ENCODE measurements at regions not wholly inside any gene's neighbourhood (a gene's known extent, or its start where the extent isn't known, plus 50 kb on each side); places are given as distances from the start of the nearest gene placed in this dataset.
"Not testable (repeated sequence)": the region's sequence is repeated elsewhere in the genome, so short reads cannot be mapped to it uniquely, and the experiment has no call there.

- DNase-seq, result peak; percentile 83
Observed at GRCh38 chr2:150133623-150134022, 353.8 kb downstream of the RND3 start.

GRCh38 chr2:150129921-150130575, 357.4 kb downstream of the RND3 start:
- peak; percentile 31 for DNase-seq

- peak; percentile 48 for DNase-seq
Observed at GRCh38 chr2:150127995-150128394, 359.5 kb downstream of the RND3 start.

GRCh38 chr2:150127346-150127990, 360.0 kb downstream of the RND3 start:
- no peak for DNase-seq

GRCh38 chr2:150126839-150127238, 360.6 kb downstream of the RND3 start:
- DNase-seq, result no peak

GRCh38 chr2:150126143-150126740, 361.2 kb downstream of the RND3 start:
- no peak for DNase-seq

- peak; percentile 91 for DNase-seq
Observed at GRCh38 chr2:150125708-150126107, 361.8 kb downstream of the RND3 start.

GRCh38 chr2:150125188-150125587, 362.3 kb downstream of the RND3 start:
- DNase-seq, result no peak

GRCh38 chr2:150124739-150125138, 362.7 kb downstream of the RND3 start:
- DNase-seq, result no peak

- DNase-seq, result peak; percentile 76
Observed at GRCh38 chr2:150122871-150123613, 364.4 kb downstream of the RND3 start.

GRCh38 chr2:150122156-150122555, 365.3 kb downstream of the RND3 start:
- DNase-seq, result peak; percentile 30

- no peak for DNase-seq
Observed at GRCh38 chr2:150120326-150120955, 367.0 kb downstream of the RND3 start.

GRCh38 chr2:150119819-150120218, 367.6 kb downstream of the RND3 start:
- no peak for DNase-seq

GRCh38 chr2:150114089-150114488, 373.4 kb downstream of the RND3 start:
- not testable (repeated sequence) for DNase-seq

GRCh38 chr2:150110548-150110947, 376.9 kb downstream of the RND3 start:
- no peak for DNase-seq

- DNase-seq, result no peak
Observed at GRCh38 chr2:150109912-150110311, 377.6 kb downstream of the RND3 start.

- DNase-seq, result no peak
Observed at GRCh38 chr2:150109028-150109427, 378.4 kb downstream of the RND3 start.

GRCh38 chr2:150107816-150108215, 379.7 kb downstream of the RND3 start:
- no peak for DNase-seq

GRCh38 chr2:150107170-150107569, 380.3 kb downstream of the RND3 start:
- no peak for DNase-seq

GRCh38 chr2:150101947-150102346, 385.5 kb downstream of the RND3 start:
- no peak for DNase-seq

- DNase-seq, result no peak
Observed at GRCh38 chr2:150100834-150101233, 386.6 kb downstream of the RND3 start.

- no peak for DNase-seq
Observed at GRCh38 chr2:150100336-150100735, 387.1 kb downstream of the RND3 start.

- no peak for DNase-seq
Observed at GRCh38 chr2:150099805-150100204, 387.7 kb downstream of the RND3 start.
